KOPT-K1 (cell line): ENCODE measurements at regions not wholly inside any gene's neighbourhood (a gene's known extent, or its start where the extent isn't known, plus 50 kb on each side); places are given as distances from the start of the nearest gene placed in this dataset.

Experiments used
- H3K27ac ChIP-seq: fragments of 200-600 bp; sonication (generic); 2 replicates; pipeline ENCODE4 v1.5.1; 2016; ENCODE audit warnings: antibody characterized with exemption, mild to moderate bottlenecking, low read depth, low read length; ENCODE audit not compliant: poor library complexity, severe bottlenecking
- H3K36me3 ChIP-seq: fragments of 200-600 bp; sonication (generic); 2 replicates; pipeline ENCODE4 v1.5.1; 2017; ENCODE audit warnings: antibody characterized with exemption, mild to moderate bottlenecking, low read length, moderate library complexity; ENCODE audit not compliant: insufficient read depth
- H3K9me3 ChIP-seq: fragments of 200-600 bp; sonication (generic); 2 replicates; pipeline ENCODE4 v1.5.1; 2017; ENCODE audit warnings: antibody characterized with exemption, low read length, mild to moderate bottlenecking; ENCODE audit not compliant: insufficient read depth, poor library complexity, severe bottlenecking

- Histone ChIP-seq H3K9me3 (no peaks in the 10 kb centered on the region), H3K27ac (no peak overlapping the region), H3K36me3 (no peaks in the 10 kb centered on the region)
These were observed 476.1 kb downstream of the NUF2 start for GRCh38 chr1:163797816-163798215.

DNA sequence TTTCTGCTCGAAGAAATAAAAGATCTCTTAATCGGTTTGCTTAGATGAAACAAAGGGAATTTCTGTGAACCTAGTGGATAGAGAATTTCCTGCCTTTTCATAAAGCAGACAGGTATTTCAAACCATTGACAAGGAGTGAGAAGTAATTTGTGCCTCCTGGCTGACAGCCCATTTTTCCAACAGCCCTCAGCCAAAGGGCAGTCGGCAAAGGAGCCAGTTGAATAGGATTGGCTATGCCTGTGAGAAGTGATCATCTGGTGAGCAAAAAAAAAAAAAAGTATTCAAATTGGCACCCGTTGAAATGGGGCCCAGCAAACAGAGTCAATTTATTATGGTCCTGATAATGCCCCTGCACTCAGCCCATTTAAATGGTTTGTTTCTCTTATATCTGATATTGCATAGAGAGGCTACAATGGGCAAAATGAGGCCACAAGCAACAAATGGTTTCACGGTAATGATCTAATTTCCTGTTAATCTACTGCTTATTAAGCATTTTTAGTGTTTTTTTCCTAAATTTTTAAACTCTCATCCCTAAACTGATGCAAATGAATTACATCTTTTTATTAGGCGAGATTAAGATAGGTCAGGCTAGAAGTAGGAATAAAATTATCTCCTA, 477.5 kb downstream of the NUF2 start:
- no peak overlapping the region for H3K27ac ChIP-seq
- H3K9me3 ChIP-seq, result no peaks in the 10 kb centered on the region
- H3K36me3 ChIP-seq, result no peaks in the 10 kb centered on the region

DNA sequence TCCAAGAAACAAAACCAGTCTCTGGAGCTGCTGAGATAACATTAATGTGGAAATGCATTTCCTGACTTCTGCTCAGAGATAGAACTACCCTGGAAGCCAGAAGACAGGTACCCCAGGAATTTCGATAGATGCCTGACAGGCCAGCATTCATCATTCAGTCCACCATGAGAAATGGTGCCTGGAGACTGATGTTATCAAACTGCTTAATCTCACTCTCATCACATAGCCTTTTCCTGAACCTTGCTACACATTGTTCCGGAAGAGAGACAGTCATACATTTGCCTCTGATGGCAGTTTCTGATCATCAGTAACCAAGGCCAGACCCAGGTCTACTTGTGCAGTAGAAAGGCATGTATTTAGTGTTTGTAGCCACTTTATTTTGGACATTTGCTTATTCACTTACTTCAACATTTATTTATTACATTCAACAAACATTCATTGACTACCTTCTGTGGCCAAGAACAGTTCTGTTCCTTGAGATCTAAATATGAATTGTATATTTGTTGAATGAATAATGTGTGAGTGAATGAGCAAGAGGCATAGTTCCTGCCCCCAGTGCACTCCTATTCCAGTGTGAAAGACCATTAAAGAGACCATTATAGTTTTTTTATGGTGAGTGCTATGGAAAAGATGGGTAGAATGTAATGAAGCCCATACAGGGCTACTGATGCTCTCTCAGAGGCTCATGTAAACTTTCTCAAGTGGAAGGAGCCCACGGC, 485.7 kb downstream of the NUF2 start:
- no peaks in the 10 kb centered on the region for H3K9me3 ChIP-seq
- no peak overlapping the region for H3K27ac ChIP-seq
- no peaks in the 10 kb centered on the region for H3K36me3 ChIP-seq

DNA sequence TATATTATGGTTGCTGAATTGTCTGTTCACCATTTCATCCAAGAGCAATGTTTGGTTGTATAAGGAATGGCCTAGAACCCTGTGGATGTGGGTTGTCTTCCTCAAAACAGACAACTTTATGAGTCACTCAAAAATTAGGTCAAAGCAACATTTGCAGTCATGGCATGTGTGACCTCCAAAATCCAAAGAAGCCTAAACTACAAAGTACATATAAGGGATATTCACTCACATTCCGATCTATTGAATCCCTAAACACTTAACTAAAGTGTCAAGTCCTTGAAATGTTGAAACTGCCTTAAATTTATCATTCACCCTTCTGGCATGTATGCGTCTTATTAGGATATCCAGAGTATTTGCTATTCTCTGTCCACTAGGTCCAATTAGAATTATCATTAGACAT, 491.5 kb downstream of the NUF2 start:
- H3K9me3 ChIP-seq, result no peaks in the 10 kb centered on the region
- no peaks in the 10 kb centered on the region for H3K36me3 ChIP-seq
- no peak overlapping the region for H3K27ac ChIP-seq

DNA sequence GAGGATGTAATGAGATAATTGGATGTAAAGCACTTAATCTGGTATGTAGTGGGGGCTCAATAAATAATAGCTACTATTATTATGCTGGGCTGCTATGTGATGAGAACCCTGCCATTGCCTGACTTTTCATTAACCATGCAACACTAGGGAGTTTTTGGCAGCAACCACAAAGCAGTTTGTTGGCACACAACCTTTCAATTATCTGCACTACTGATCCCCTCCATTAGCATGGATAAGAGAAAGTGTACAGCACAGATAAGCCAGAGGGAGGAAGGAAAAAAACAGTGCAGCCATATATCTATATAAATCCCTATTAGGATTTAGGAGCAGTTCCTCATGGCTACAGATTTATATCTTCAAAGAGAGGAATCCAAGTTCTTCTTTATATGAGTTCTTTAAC, 498.5 kb downstream of the NUF2 start:
- Histone ChIP-seq H3K27ac (no peak overlapping the region), H3K36me3 (no peaks in the 10 kb centered on the region), H3K9me3 (no peaks in the 10 kb centered on the region)

DNA sequence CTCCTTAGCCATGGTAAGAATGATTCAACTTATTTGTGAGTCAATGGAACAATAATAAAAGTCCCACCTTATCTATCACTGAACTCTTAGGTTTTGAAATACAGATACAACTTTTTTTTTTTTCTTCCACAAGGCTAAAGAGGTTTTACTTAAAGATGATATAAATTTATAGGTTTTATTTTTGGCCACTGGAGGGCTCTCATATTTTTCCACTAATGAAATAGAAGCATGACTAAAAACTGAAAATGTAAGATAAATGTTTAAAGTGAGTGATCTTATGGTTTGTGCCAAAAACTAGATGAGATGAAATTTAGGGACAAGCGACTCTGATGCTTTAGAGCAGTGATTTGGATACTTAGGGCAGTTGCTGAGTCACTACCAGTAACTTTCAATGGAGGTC, 499.0 kb downstream of the NUF2 start:
- H3K27ac ChIP-seq, result no peak overlapping the region
- no peaks in the 10 kb centered on the region for H3K36me3 ChIP-seq
- H3K9me3 ChIP-seq, result no peaks in the 10 kb centered on the region

GRCh38 chr1:163821679-163822078, 499.9 kb downstream of the NUF2 start:
- H3K36me3 ChIP-seq, result no peaks in the 10 kb centered on the region
- H3K27ac ChIP-seq, result no peak overlapping the region
- no peaks in the 10 kb centered on the region for H3K9me3 ChIP-seq

DNA sequence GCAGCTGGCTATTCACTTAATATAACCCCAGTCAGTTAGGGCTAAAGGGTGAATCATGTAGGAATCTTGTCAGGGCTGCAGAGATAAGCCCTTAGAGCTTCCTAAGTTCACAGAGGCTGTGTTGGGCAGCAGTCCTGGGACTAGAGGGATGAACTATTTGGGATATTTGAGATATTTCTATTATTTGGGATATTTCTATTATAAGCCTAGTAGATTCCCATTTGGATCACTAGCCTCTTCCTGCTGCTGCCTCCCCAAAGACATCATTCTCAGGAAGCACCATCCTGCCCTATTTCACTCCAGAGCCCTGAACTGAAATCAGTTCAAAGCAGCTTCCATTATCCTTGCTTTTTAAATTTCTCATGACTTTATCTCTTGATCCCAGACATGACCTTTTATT, 501.3 kb downstream of the NUF2 start:
- H3K36me3 ChIP-seq, result no peaks in the 10 kb centered on the region
- H3K27ac ChIP-seq, result no peak overlapping the region
- no peaks in the 10 kb centered on the region for H3K9me3 ChIP-seq

DNA sequence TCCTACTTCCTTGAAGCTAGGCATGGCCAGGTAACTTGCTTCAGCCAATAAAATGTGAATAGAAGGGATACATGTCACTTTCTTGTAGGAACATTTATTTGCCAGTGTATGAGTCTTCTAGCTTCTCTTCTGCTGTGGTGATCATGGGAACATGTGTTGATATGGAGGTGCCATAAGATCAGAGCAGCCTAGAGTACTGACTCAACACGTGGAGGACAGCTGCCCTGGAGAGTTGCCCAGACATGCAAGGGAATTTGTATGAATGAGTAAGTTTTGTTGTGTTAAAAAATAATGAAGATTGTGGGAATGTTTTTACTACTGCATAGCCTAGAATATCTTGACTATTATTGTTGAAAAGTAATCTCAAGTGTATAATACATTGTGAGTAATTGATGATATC, 502.3 kb downstream of the NUF2 start:
- Histone ChIP-seq H3K9me3 (no peaks in the 10 kb centered on the region), H3K36me3 (no peaks in the 10 kb centered on the region), H3K27ac (no peak overlapping the region)

- H3K9me3 ChIP-seq, result no peaks in the 10 kb centered on the region
- H3K27ac ChIP-seq, result no peak overlapping the region
- H3K36me3 ChIP-seq, result no peaks in the 10 kb centered on the region
These were observed 502.7 kb downstream of the NUF2 start for GRCh38 chr1:163824490-163824889.

GRCh38 chr1:163826500-163826899, 504.7 kb downstream of the NUF2 start:
- Histone ChIP-seq H3K9me3 (no peaks in the 10 kb centered on the region), H3K27ac (no peak overlapping the region), H3K36me3 (no peaks in the 10 kb centered on the region)

DNA sequence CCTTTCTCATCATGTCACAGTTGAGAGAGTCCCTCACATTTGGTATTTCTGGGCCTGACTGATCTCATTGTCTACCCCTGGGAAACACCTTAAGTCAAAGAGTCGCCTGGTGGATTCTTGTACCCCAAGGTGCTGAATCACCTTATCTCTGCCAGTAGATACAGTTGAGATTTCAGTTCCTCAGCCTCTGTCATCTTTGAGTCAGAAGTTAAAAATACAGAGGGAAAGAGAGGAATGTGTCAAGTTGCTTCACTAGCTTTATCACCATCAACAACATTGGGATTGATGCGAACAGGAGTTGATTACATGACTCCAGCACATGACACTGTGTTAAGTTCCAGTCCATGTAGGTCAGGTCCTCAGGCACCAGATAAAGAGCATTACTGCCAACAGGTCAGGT, 513.0 kb downstream of the NUF2 start:
- Histone ChIP-seq H3K9me3 (no peaks in the 10 kb centered on the region), H3K27ac (no peak overlapping the region), H3K36me3 (no peaks in the 10 kb centered on the region)

DNA sequence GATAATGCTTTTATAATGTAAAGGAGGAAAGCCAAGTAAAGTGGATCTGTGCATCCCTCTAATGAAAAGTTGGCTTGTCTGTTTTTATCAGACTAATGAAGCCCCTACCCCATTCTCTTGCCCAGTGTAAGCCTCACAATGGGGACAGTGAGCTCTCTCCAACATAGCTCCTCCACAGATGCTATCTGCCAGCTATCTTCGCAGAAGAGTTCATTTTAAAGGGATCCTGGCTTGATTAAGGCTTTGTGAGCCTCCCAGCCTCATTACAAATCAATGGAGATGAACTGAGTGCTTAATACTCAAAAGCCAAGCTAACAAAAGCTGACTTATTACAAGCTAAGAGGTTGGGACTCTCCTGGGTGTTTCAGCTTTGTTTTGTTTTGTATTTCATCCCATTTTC, 514.7 kb downstream of the NUF2 start:
- Histone ChIP-seq H3K27ac (no peak overlapping the region), H3K36me3 (no peaks in the 10 kb centered on the region), H3K9me3 (no peaks in the 10 kb centered on the region)

GRCh38 chr1:163837206-163837605, 515.5 kb downstream of the NUF2 start:
- H3K27ac ChIP-seq, result no peak overlapping the region
- H3K36me3 ChIP-seq, result no peaks in the 10 kb centered on the region
- H3K9me3 ChIP-seq, result no peaks in the 10 kb centered on the region

- no peaks in the 10 kb centered on the region for H3K36me3 ChIP-seq
- no peaks in the 10 kb centered on the region for H3K9me3 ChIP-seq
- no peak overlapping the region for H3K27ac ChIP-seq
These were observed 520.8 kb downstream of the NUF2 start for GRCh38 chr1:163842571-163842970.

- Histone ChIP-seq H3K27ac (no peak overlapping the region), H3K9me3 (no peaks in the 10 kb centered on the region), H3K36me3 (no peaks in the 10 kb centered on the region)
These were observed 522.7 kb downstream of the NUF2 start for GRCh38 chr1:163844459-163844858.
